Tibial nerve (tissue), 4 donors: ENCODE measurements at regions not wholly inside any gene's neighbourhood (a gene's known extent, or its start where the extent isn't known, plus 50 kb on each side); places are given as distances from the start of the nearest gene placed in this dataset.

Experiments used
- CTCF ChIP-seq, 5 experiments: fragments of 200-600 bp in 3 of 5; fragments of 450-650 bp in 2 of 5; sonication (generic) in 3 of 5; IDR thresholded peaks; one replicate each; pipeline ENCODE4 v1.5.1; 2016 to 2019; ENCODE audit warnings: antibody characterized with exemption in 5 of 5, mild to moderate bottlenecking in 3 of 5, moderate library complexity in 2 of 5
- EP300 ChIP-seq, 2 donors: sonication (generic); formaldehyde crosslinking; IDR thresholded peaks; one replicate each; pipeline ENCODE4 v1.6.1; 2017; ENCODE audit warnings: antibody characterized with exemption in 2 of 2, mild to moderate bottlenecking in 1 of 2
- POLR2A ChIP-seq, 2 donors: fragments of 450-650 bp; IDR thresholded peaks; one replicate each; pipeline ENCODE4 v1.6.1; 2017; ENCODE audit warnings: antibody characterized with exemption in 2 of 2, mild to moderate bottlenecking in 2 of 2, moderate library complexity in 2 of 2

- TF ChIP-seq CTCF (IDR thresholded peaks at IDR 0.05) (no peak), EP300 (IDR thresholded peaks at IDR 0.05) (no peak), POLR2A (IDR thresholded peaks at IDR 0.05) (no peak)
These were observed 208.7 kb downstream of the KCNJ2 start for GRCh38 chr17:70378076-70378475.
